ENCODE measurements at regions not wholly inside any gene's neighbourhood (a gene's known extent, or its start where the extent isn't known, plus 50 kb on each side); places are given as distances from the start of the nearest gene placed in this dataset.

- DNase-seq, result no peak
Observed at GRCh38 chr5:155211764-155212163, 198.2 kb downstream of the KIF4B start.

- DNase-seq, result no peak
Observed at GRCh38 chr5:155222393-155222792, 208.8 kb downstream of the KIF4B start.

GRCh38 chr5:155229135-155229534 lies 215.6 kb downstream of the KIF4B start:
- DNase-seq, result no peak

GRCh38 chr5:155239803-155240202 lies 226.2 kb downstream of the KIF4B start:
- no peak for DNase-seq

GRCh38 chr5:155250596-155250995 lies 237.0 kb downstream of the KIF4B start:
- DNase-seq, result no peak

GRCh38 chr5:155252025-155252424 lies 238.5 kb downstream of the KIF4B start:
- DNase-seq, result no peak

- no peak for DNase-seq
Observed at GRCh38 chr5:155252717-155253116, 239.2 kb downstream of the KIF4B start.

- no peak for DNase-seq
Observed at GRCh38 chr5:155254399-155254798, 240.8 kb downstream of the KIF4B start.

GRCh38 chr5:155258161-155258560 lies 244.6 kb downstream of the KIF4B start:
- DNase-seq, result no peak

GRCh38 chr5:155259648-155260047 lies 246.1 kb downstream of the KIF4B start:
- no peak for DNase-seq

- DNase-seq, result peak; percentile 57
Observed at GRCh38 chr5:155260798-155261197, 247.2 kb downstream of the KIF4B start.

GRCh38 chr5:155263381-155263780 lies 249.8 kb downstream of the KIF4B start:
- DNase-seq, result no peak

GRCh38 chr5:155264809-155265208 lies 251.3 kb downstream of the KIF4B start:
- no peak for DNase-seq

- DNase-seq, result no peak
Observed at GRCh38 chr5:155268770-155269425, 255.3 kb downstream of the KIF4B start.

- DNase-seq, result no peak
Observed at GRCh38 chr5:155270725-155271124, 257.2 kb downstream of the KIF4B start.

- no peak for DNase-seq
Observed at GRCh38 chr5:155274484-155274883, 260.9 kb downstream of the KIF4B start.

- DNase-seq, result no peak
Observed at GRCh38 chr5:155275222-155275621, 261.7 kb downstream of the KIF4B start.

- no peak for DNase-seq
Observed at GRCh38 chr5:155276231-155276630, 262.7 kb downstream of the KIF4B start.

- no peak for DNase-seq
Observed at GRCh38 chr5:155278532-155278931, 265.0 kb downstream of the KIF4B start.

GRCh38 chr5:155282503-155283107 lies 269.1 kb downstream of the KIF4B start:
- no peak for DNase-seq

GRCh38 chr5:155285706-155286105 lies 272.2 kb downstream of the KIF4B start:
- DNase-seq, result no peak

- DNase-seq, result no peak
Observed at GRCh38 chr5:155290937-155291336, 277.4 kb downstream of the KIF4B start.

GRCh38 chr5:155293605-155294178 lies 280.1 kb downstream of the KIF4B start:
- no peak for DNase-seq

GRCh38 chr5:155295111-155295510 lies 281.6 kb downstream of the KIF4B start:
- no peak for DNase-seq

Measured in NCI-H146 (cell line).